Stomach smooth muscle (tissue), 2 donors: ENCODE measurements at regions not wholly inside any gene's neighbourhood (a gene's known extent, or its start where the extent isn't known, plus 50 kb on each side); places are given as distances from the start of the nearest gene placed in this dataset.

Experiments
- H3K27ac ChIP-seq: one replicate; pipeline ENCODE4 v1.7.0; 2013; ENCODE audit warnings: mild to moderate bottlenecking, low read length, inconsistent platforms
- H3K27me3 ChIP-seq, 2 donors: one replicate each; pipeline ENCODE4 v1.7.0; 2013; ENCODE audit warnings: low read length in 2 of 2; ENCODE audit not compliant: insufficient read depth in 2 of 2, control insufficient read depth in 1 of 2
- H3K36me3 ChIP-seq, 2 donors: one replicate each; pipeline ENCODE4 v1.7.0; 2013; ENCODE audit warnings: low read length in 2 of 2; ENCODE audit not compliant: control insufficient read depth in 2 of 2, insufficient read depth in 2 of 2
- H3K4me1 ChIP-seq: one replicate; pipeline ENCODE4 v1.7.0; 2013; ENCODE audit warnings: low read length; ENCODE audit not compliant: control insufficient read depth, insufficient read depth
- H3K4me3 ChIP-seq, 2 donors: one replicate each; pipeline ENCODE4 v1.7.0; 2013; ENCODE audit warnings: low read length in 2 of 2
- H3K9ac ChIP-seq, 2 donors: one replicate each; pipeline ENCODE4 v1.7.0; 2013; ENCODE audit warnings: low read length in 2 of 2, mild to moderate bottlenecking in 1 of 2
- H3K9me3 ChIP-seq, 2 donors: one replicate each; pipeline ENCODE4 v1.7.0; 2013; ENCODE audit warnings: low read length in 2 of 2; ENCODE audit not compliant: control insufficient read depth in 2 of 2
- donor health status: healthy.
- donor health status: Pancreatic carcinoma.

DNA sequence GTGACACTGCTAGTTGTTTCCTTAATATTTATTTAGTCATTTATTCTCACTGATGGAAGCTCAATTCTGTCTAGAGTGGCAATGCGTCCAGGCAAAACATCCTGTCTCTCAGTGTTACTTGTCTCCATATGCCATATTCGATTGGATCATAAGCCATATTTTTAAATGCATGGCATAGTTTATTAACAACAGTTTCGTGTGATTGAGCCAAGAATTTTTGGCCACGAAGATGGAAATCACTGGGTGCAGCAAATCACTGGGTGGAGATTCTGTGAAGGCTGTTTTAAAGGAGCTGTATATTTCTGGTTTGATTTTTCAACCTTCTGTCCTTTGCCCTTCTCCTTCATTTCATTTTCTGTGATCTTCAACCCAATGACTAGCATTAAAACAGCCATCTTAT, 205.2 kb downstream of the JRKL start:
- Histone ChIP-seq H3K27ac (no peak overlapping the region), H3K36me3 (no peaks in the 10 kb centered on the region), H3K27me3 (no peaks in the 10 kb centered on the region), H3K4me3 (no peak overlapping the region), H3K4me1 (no peaks in the 10 kb centered on the region), H3K9me3 (no peaks in the 10 kb centered on the region), H3K9ac (no peak overlapping the region)

DNA sequence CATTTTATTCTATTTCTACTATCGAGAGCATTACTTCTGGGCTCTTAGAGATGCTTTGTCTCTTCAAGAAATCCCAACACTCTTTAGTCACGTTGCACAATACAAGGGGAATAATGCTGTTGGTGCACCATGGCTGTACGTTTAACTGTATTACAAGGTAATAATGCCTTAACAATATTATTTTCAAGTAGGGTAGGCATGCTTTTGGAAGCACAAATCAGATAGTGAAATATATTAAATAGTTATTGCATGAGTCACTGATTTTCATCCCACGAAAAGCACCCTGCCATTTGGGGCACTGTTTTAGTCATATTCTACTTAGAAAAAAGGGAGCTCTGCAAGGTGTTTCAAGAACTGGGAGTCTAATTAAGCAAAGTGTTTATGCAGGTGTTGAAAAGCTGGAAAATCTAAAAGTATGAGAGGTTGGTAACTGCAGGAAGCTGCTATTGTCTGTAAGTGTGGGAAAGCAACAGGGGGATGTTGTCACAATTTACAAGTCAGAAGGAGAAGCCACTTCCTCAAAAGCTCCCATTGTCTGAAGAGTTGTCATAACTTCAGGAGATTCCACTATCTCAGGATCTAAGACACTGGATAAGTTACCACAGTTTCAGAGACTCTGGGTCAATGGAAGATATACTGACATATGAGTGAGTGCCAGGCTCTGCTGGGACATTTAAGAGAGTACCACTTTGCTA, 218.2 kb downstream of the JRKL start:
- no peak overlapping the region for H3K27ac ChIP-seq
- H3K9me3 ChIP-seq = no peaks in the 10 kb centered on the region
- H3K4me1 ChIP-seq = no peaks in the 10 kb centered on the region
- no peak overlapping the region for H3K9ac ChIP-seq
- H3K4me3 ChIP-seq = no peak overlapping the region
- no peaks in the 10 kb centered on the region for H3K27me3 ChIP-seq
- H3K36me3 ChIP-seq = no peaks in the 10 kb centered on the region

DNA sequence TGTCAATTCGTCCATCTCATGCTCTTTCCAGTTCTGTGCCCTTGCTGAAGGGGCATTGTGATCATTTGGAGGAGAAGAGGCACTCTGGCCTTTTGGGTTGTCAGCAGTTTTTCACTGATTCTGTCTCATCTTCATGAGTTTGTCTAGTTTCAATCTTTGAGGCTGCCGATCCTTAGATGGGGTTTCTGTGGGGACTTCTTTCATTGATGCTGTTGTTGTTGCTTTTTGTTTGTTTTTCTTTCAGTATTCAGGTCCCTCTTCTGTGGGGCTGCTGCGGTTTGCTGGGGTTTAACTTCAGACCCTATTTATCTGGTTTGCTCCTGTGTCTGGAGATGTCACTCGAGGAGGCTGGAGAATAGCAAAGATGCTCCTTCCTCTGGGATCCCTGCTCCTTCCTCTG, 224.3 kb downstream of the JRKL start:
- Histone ChIP-seq H3K36me3 (no peaks in the 10 kb centered on the region), H3K27me3 (no peaks in the 10 kb centered on the region), H3K9ac (no peak overlapping the region), H3K4me1 (no peaks in the 10 kb centered on the region), H3K27ac (no peak overlapping the region), H3K4me3 (no peak overlapping the region), H3K9me3 (no peaks in the 10 kb centered on the region)

DNA sequence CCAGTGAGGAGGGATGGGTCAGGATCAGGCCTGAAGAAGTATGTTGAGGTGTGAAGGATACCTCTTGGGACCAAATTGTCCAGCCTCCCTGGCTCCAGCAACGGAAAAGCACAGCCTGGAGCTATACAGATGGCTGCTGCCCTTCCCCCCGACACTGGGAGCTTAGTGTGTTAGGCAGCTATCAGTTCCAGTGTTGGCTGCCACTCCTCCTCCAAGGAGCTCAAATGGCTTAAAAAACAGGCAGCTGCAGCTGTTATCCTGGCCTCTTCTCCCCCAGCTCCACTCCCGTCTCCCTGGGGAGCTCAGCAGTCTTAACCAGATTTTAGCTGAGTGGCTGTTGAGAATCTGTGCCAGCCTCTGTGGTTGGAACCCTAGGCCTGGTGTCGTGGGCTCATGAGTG, 225.0 kb downstream of the JRKL start:
- H3K27me3 ChIP-seq = no peaks in the 10 kb centered on the region
- H3K9ac ChIP-seq = no peak overlapping the region
- no peaks in the 10 kb centered on the region for H3K36me3 ChIP-seq
- no peak overlapping the region for H3K27ac ChIP-seq
- no peak overlapping the region for H3K4me3 ChIP-seq
- no peaks in the 10 kb centered on the region for H3K4me1 ChIP-seq
- H3K9me3 ChIP-seq = no peaks in the 10 kb centered on the region

DNA sequence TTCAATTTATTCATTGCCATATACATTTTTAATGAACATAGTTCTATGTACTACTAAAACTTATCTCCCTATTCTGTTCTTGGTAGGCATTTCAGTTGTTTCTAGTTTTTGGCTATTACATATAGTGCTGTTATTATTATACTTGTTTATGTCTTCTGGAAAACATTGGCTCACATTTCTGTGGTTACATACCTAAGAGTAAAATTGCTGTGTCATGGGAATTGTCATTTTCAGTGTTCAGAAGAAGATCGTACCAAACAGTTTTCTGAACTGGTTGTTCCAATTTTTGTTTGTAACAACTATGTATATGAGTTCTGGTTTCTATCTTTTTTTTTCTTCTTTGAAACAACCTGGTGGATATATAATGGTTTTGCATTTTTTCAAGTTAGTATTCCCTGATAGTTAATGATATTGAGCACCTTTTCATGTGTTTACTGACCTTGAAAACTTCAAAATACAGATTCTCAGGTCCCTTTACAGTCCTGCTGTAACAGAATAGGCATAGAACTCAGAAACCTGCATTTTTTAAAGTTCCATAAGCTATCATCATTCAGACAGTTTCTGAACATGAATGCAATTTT, 230.7 kb downstream of the JRKL start:
- Histone ChIP-seq H3K4me1 (no peaks in the 10 kb centered on the region), H3K9ac (no peak overlapping the region), H3K36me3 (no peaks in the 10 kb centered on the region), H3K27me3 (no peaks in the 10 kb centered on the region), H3K9me3 (no peaks in the 10 kb centered on the region), H3K4me3 (no peak overlapping the region), H3K27ac (no peak overlapping the region)

DNA sequence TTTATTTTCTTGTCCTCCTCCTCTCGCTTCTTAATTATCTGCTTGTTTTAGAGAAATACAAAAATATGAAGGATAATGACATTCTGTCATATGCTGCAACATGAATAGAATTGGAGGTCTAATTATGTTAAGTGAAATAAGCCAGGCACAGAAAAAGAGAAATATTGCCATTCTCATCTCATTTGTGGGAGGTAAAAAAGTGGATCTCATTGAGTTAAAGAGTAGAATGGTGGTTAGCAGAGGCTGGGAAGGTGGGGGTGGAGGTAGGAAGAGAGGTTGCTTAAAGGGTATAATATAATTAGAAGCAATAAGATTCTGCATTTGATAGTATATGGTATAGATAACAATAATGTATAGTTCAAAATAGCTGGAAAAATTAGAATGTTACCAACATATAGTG, 231.3 kb downstream of the JRKL start:
- Histone ChIP-seq H3K27me3 (no peaks in the 10 kb centered on the region), H3K4me1 (no peaks in the 10 kb centered on the region), H3K36me3 (no peaks in the 10 kb centered on the region), H3K9ac (no peak overlapping the region), H3K27ac (no peak overlapping the region), H3K4me3 (no peak overlapping the region), H3K9me3 (no peaks in the 10 kb centered on the region)

DNA sequence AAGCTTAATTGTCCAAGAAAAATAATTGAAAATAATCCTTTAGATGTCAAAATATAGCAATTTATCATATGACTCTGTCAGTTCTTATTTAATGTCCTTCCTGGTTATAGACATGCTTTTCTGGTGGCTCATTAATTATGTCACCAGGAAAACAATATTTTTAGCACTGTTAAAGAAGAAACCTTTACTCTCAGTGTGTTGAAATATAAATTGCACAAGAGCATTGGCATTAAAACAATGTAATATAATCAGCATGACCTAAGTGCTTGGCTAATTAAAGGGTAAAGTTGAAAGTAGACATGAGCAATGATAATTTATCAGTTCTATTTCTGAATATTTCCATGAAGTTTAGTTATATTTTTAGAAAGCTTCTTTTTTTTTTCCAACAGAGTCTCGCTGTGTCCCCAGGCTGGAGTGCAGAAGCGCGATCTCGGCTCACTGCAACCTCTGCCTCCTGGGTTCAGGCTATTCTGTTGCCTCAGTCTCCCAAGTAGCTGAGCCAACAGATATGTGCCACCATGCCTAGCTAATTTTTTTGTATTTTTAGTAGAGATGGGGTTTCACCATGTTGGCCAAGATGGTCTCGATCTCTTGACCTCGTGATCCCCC, 232.3 kb downstream of the JRKL start:
- Histone ChIP-seq H3K9me3 (no peaks in the 10 kb centered on the region), H3K36me3 (no peaks in the 10 kb centered on the region), H3K27ac (no peak overlapping the region), H3K9ac (no peak overlapping the region), H3K4me1 (no peaks in the 10 kb centered on the region), H3K27me3 (no peaks in the 10 kb centered on the region), H3K4me3 (no peak overlapping the region)

DNA sequence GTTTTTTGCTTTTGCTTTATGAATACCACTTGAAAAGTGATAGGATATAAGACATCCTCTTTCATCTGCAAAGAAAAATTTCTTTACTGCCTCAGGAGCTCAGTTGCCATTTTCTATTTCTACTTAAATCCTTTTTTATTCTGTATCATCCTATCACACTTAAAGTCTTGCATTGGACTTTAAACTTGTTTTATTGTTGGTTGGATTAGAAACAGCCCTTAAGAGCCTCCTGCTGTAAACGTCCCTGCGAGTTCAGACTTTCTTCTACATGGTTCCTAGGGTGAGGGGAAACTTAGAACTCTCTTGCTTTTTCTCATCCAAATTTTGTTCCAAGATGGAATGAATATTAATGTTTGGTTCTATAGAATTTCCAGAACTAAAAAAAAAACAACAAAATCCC, 234.3 kb downstream of the JRKL start:
- Histone ChIP-seq H3K4me3 (no peak overlapping the region), H3K4me1 (no peaks in the 10 kb centered on the region), H3K27me3 (no peaks in the 10 kb centered on the region), H3K27ac (no peak overlapping the region), H3K36me3 (no peaks in the 10 kb centered on the region), H3K9ac (no peak overlapping the region), H3K9me3 (no peaks in the 10 kb centered on the region)

DNA sequence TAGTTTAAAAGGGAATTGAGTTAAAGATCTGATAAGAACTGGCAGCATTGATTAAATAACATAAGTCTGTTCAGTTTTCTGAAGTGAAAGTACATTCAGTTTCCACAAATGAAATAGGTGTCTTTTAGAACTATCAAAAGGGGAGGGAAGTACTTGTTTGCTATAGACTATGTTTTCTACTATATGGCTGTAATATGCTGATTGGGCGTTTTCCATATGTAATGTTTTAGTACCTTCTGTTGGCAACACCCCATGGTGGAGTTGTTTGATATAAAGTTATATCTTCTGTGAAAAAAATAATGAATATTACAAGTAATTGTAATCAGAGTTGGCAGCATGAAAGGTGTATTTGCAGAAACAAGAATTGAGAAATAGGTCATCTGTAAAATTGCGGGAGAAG, 237.6 kb downstream of the JRKL start:
- Histone ChIP-seq H3K9ac (no peak overlapping the region), H3K4me1 (no peaks in the 10 kb centered on the region), H3K27ac (no peak overlapping the region), H3K36me3 (no peaks in the 10 kb centered on the region), H3K9me3 (no peaks in the 10 kb centered on the region), H3K27me3 (no peaks in the 10 kb centered on the region), H3K4me3 (no peak overlapping the region)

DNA sequence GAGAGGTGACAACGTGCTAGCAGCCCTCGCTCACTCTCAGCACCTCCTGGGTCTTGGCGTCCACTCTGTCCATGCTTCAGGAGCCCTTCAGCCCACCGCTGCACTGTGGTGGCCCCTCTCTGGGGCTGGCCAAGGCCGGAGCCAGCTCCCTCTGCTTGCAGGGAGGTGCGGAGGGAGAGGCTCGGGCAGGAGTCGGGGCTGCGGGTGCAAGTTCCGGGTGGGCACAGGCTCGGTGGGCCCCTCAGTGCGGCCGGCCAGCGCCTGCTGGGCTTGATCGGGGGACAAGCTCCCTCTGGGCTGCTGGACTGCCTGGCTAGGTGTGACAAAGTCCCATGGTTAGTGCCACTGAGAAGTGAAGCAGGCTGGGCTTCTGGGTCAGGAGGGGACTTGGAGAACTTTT, 245.8 kb downstream of the JRKL start:
- Histone ChIP-seq H3K9ac (no peak overlapping the region), H3K9me3 (no peaks in the 10 kb centered on the region), H3K27ac (no peak overlapping the region), H3K36me3 (no peaks in the 10 kb centered on the region), H3K4me1 (no peaks in the 10 kb centered on the region), H3K27me3 (no peaks in the 10 kb centered on the region), H3K4me3 (no peak overlapping the region)

DNA sequence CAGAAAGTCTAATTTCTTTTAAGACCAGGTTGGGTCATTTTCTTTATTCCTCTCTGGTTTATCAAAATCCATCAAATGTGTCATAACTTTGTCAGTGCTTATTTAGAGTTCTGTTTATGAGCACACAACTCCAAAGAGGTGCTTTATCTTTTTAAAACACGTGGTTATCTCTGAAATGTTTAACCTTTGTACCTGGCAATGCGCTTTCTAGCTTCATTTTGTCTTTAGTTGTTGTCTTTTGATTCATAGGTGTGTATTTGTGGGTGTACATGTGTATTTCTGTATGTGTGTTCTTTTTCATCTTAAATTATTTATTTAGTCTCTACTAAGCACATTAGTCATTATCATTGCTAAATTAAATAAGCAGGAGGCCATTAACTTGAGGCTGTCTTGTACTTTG, 251.4 kb downstream of the JRKL start:
- Histone ChIP-seq H3K27me3 (no peaks in the 10 kb centered on the region), H3K36me3 (no peaks in the 10 kb centered on the region), H3K27ac (no peak overlapping the region), H3K9me3 (no peaks in the 10 kb centered on the region), H3K4me3 (no peak overlapping the region), H3K4me1 (no peaks in the 10 kb centered on the region), H3K9ac (no peak overlapping the region)
